PC-9 (cell line): ENCODE measurements at regions not wholly inside any gene's neighbourhood (a gene's known extent, or its start where the extent isn't known, plus 50 kb on each side); places are given as distances from the start of the nearest gene placed in this dataset.
"Not testable (repeated sequence)": the region's sequence is repeated elsewhere in the genome, so short reads cannot be mapped to it uniquely, and the experiment has no call there.

Experiments
- BruUV-seq: library from RNA; stranded (reverse); fragments of 400-500 nt; replicated peaks from 2 replicates; lab custom pipeline; 2021; lab: Mats Ljungman, UMichigan
- CTCF ChIA-PET: fragments of 300-600 bp; sonication (Branson Sonifier 250); formaldehyde crosslinking; loops from one replicate; lab custom pipeline; 2022; ENCODE audit warnings: antibody characterized with exemption; lab: Charles Lee
- POLR2A ChIA-PET: fragments of 300-600 bp; sonication (Branson Sonifier 250); formaldehyde crosslinking; loops from one replicate; lab custom pipeline; 2022; ENCODE audit warnings: antibody characterized with exemption; ENCODE audit not compliant: unreplicated experiment; lab: Charles Lee
- DNase-seq, 2 experiments: peaks; one replicate each; pipeline versions ENCODE4 v3.0.0 to v3.0.0-alpha.2; 2015 to 2022; ENCODE audit warnings: mixed read lengths in 1 of 2
- H2AFZ ChIP-seq: fragments of 200-600 bp; sonication (generic); 2 replicates; pipeline ENCODE4 v1.8.1; 2017; ENCODE audit warnings: antibody characterized with exemption
- H3F3A ChIP-seq: fragments of 200-600 bp; sonication (generic); 2 replicates; pipeline ENCODE4 v1.8.1; 2017; ENCODE audit warnings: antibody characterized with exemption, mild to moderate bottlenecking, low read depth; ENCODE audit not compliant: insufficient read depth
- H3K27ac ChIP-seq: fragments of 200-600 bp; sonication (generic); 2 replicates; pipeline ENCODE4 v1.6.1; 2016; ENCODE audit warnings: mixed run types
- H3K27me3 ChIP-seq: fragments of 200-600 bp; sonication (generic); 2 replicates; pipeline ENCODE4 v1.6.1; 2016; ENCODE audit warnings: low read depth, mixed run types; ENCODE audit not compliant: insufficient read depth
- H3K36me3 ChIP-seq: fragments of 200-600 bp; sonication (generic); 2 replicates; pipeline ENCODE4 v1.6.1; 2016; ENCODE audit warnings: low read depth, mixed run types
- H3K4me1 ChIP-seq: fragments of 200-600 bp; sonication (generic); replicated peaks from 2 replicates; pipeline ENCODE4 v1.6.1; 2016; ENCODE audit warnings: mixed run types; ENCODE audit not compliant: insufficient read depth
- H3K4me2 ChIP-seq: fragments of 200-600 bp; sonication (generic); 2 replicates; pipeline ENCODE4 v1.6.1; 2017; ENCODE audit warnings: mixed run types
- H3K4me3 ChIP-seq: fragments of 200-600 bp; sonication (generic); 2 replicates; pipeline ENCODE4 v1.6.1; 2016; ENCODE audit warnings: mixed run types
- H3K79me2 ChIP-seq: fragments of 200-600 bp; sonication (generic); 2 replicates; pipeline ENCODE4 v1.6.1; 2017; ENCODE audit warnings: low read depth, mixed run types
- H3K9me2 ChIP-seq: fragments of 200-600 bp; sonication (generic); 2 replicates; pipeline ENCODE4 v1.8.1; 2017; ENCODE audit warnings: mild to moderate bottlenecking; ENCODE audit not compliant: insufficient read depth
- H3K9me3 ChIP-seq: fragments of 200-600 bp; sonication (generic); 2 replicates; pipeline ENCODE4 v1.8.1; 2016; ENCODE audit warnings: low read depth; ENCODE audit not compliant: insufficient read depth
- H4K20me1 ChIP-seq: fragments of 200-600 bp; sonication (generic); 2 replicates; pipeline ENCODE4 v1.8.1; 2017; ENCODE audit not compliant: insufficient read depth
- CTCF ChIP-seq: fragments of 200-600 bp; sonication (generic); conservative IDR thresholded peaks from 2 replicates; pipeline ENCODE4 v1.6.1; 2017; ENCODE audit warnings: mixed run types, antibody characterized with exemption, mild to moderate bottlenecking, moderate library complexity
- EZH2 ChIP-seq: fragments of 200-600 bp; sonication (generic); IDR thresholded peaks from 2 replicates; pipeline ENCODE4 v1.8.0; 2017; ENCODE audit warnings: antibody characterized with exemption, low read depth
- intact Hi-C: fragments of 100-400 bp; cut with micrococcal nuclease; formaldehyde crosslinking; loops from one replicate; pipeline ENCODE4 v1.10.0; 2022; ENCODE audit not compliant: unreplicated experiment

GRCh38 chr13:73306688-73307087, 247.9 kb downstream of the KLF5 start:
- H3K9me3 ChIP-seq, result peaks cover 4% of the 10 kb centered on the region; the same call in 1 of the 2 replicates
- no peak overlapping the region for H2AFZ ChIP-seq
- ChIA-PET CTCF (no interaction called here), POLR2A (interaction anchor here (0.5 to 0.6 kb wide), 2 partner anchors 19 to 22 kb away, joined by 3 to 6 read pairs; no protein-coding TSS in a partner anchor)
- no peaks in the 10 kb centered on the region for H4K20me1 ChIP-seq
- H3F3A ChIP-seq, result no peaks in the 10 kb centered on the region
- DNase-seq, result no peak
- H3K4me3 ChIP-seq, result no peak overlapping the region
- TF ChIP-seq EZH2 (no peak), CTCF (no peak)
- intact Hi-C loops, result no loop called here
- no peak overlapping the region for H3K4me2 ChIP-seq
- no peaks in the 10 kb centered on the region for H3K36me3 ChIP-seq
- H3K4me1 ChIP-seq, result no peaks in the 10 kb centered on the region
- no TSS peak for BruUV-seq
- no peak overlapping the region for H3K27ac ChIP-seq
- H3K79me2 ChIP-seq, result no peaks in the 10 kb centered on the region
- H3K27me3 ChIP-seq, result no peaks in the 10 kb centered on the region
- H3K9me2 ChIP-seq, result 0 out of 2 replicates have a peak, but pooled peaks cover 7% of the 10 kb centered on the region

GRCh38 chr13:73304442-73304841, 245.6 kb downstream of the KLF5 start:
- H3K4me2 ChIP-seq, result no peak overlapping the region
- H3F3A ChIP-seq, result no peaks in the 10 kb centered on the region
- CTCF ChIA-PET, result no interaction called here
- TF ChIP-seq EZH2, result no peak
- TF ChIP-seq CTCF, result no peak
- POLR2A ChIA-PET, result no interaction called here
- no peak overlapping the region for H3K27ac ChIP-seq
- H3K27me3 ChIP-seq, result no peaks in the 10 kb centered on the region
- H2AFZ ChIP-seq, result no peak overlapping the region
- H3K9me3 ChIP-seq, result peaks cover 4% of the 10 kb centered on the region; the same call in 1 of the 2 replicates
- no peaks in the 10 kb centered on the region for H3K4me1 ChIP-seq
- intact Hi-C loops, result no loop called here
- BruUV-seq, result no TSS peak
- H4K20me1 ChIP-seq, result no peaks in the 10 kb centered on the region
- no peaks in the 10 kb centered on the region for H3K79me2 ChIP-seq
- no peak overlapping the region for H3K4me3 ChIP-seq
- peaks cover 9% of the 10 kb centered on the region; the same call in 1 of the 2 replicates for H3K9me2 ChIP-seq
- no peak for DNase-seq
- H3K36me3 ChIP-seq, result no peaks in the 10 kb centered on the region

- Histone ChIP-seq H3K27me3 (no peaks in the 10 kb centered on the region), H3K9me2 (peaks cover 3% of the 10 kb centered on the region; the same call in 1 of the 2 replicates), H4K20me1 (no peaks in the 10 kb centered on the region), H3K79me2 (no peaks in the 10 kb centered on the region), H3K4me3 (no peak overlapping the region), H2AFZ (no peak overlapping the region), H3K4me1 (no peaks in the 10 kb centered on the region), H3K36me3 (no peaks in the 10 kb centered on the region), H3K9me3 (peaks cover 4% of the 10 kb centered on the region; the same call in 1 of the 2 replicates), H3F3A (no peaks in the 10 kb centered on the region), H3K27ac (no peak overlapping the region), H3K4me2 (no peak overlapping the region)
- CTCF ChIA-PET, result interaction anchor here (0.6 kb wide), 1 partner anchor 65 kb away, joined by 4 read pairs; no protein-coding TSS in a partner anchor
- BruUV-seq, result no TSS peak
- TF ChIP-seq EZH2, result no peak
- no peak for TF ChIP-seq CTCF
- POLR2A ChIA-PET, result no interaction called here
- intact Hi-C loops, result no loop called here
- DNase-seq, result no peak
Measured at GRCh38 chr13:73303851-73304250, 245.0 kb downstream of the KLF5 start.

- H3K9me2 ChIP-seq, CTCF ChIA-PET, H3K27ac ChIP-seq, H4K20me1 ChIP-seq, DNase-seq, H3K36me3 ChIP-seq, H2AFZ ChIP-seq, H3F3A ChIP-seq, H3K4me1 ChIP-seq, H3K4me3 ChIP-seq, H3K4me2 ChIP-seq, BruUV-seq, intact Hi-C loops, POLR2A ChIA-PET, H3K79me2 ChIP-seq, H3K9me3 ChIP-seq, H3K27me3 ChIP-seq: not testable (repeated sequence)
Measured at GRCh38 chr13:73301622-73302021, 242.8 kb downstream of the KLF5 start.
